Fibroblast of skin of abdomen (primary cell): ENCODE measurements at regions not wholly inside any gene's neighbourhood (a gene's known extent, or its start where the extent isn't known, plus 50 kb on each side); places are given as distances from the start of the nearest gene placed in this dataset.
"Not testable (repeated sequence)": the region's sequence is repeated elsewhere in the genome, so short reads cannot be mapped to it uniquely, and the experiment has no call there.

Source experiments
- DNase-seq: peaks from one replicate; pipeline ENCODE4 v3.0.0-alpha.2; 2013

DNA sequence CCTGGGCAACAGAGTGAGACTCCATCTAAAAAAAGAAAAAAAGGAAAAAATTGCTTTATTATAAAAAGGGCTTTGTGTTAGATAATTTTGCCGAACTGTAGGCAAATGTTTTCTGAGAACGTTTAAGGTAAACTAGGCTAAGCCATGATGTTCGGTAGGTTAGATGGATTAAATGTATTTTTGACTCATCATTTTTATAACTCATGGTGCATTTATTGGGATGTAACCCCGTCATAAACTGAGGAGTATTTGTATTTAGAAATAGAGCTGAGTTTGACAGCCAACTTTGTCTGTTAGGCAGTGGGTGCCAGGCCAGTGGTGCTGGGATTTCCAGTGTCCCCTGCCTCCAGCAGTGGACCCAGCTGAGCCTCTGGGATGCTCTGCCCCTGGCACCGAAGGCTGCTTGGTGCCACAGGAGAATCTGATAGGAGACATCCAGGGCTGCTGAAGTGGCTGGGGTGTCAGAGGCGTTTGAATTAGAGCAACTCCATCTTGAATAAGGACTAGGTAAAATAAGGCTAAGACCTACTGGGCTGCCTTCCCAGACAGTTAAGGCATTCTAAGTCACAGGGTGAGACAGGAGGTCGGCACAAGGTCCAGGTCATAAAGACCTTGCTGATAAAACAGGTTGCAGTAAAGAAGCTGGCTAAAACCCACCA, 114.9 kb upstream of the EEPD1 start:
- DNase-seq: no peak

DNA sequence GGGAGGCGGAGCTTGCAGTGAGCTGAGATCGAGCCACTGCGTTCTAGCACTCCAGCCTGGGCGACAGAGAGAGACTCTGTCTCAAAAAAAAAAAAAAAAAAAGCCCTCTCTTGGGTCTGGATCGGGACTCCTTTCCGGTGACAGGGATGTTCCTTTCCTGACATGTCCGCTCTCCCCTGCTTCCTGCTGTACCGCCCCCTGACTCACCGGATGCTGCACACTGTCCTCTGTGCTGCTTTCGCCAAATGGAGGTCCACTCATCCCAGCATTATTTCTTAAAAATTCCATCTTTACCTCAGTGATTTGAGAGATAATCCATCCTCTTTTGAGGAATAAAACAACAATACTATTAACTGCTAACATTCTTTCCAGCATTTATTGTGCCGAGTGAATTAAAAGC, 113.8 kb upstream of the EEPD1 start:
- DNase-seq: no peak

DNA sequence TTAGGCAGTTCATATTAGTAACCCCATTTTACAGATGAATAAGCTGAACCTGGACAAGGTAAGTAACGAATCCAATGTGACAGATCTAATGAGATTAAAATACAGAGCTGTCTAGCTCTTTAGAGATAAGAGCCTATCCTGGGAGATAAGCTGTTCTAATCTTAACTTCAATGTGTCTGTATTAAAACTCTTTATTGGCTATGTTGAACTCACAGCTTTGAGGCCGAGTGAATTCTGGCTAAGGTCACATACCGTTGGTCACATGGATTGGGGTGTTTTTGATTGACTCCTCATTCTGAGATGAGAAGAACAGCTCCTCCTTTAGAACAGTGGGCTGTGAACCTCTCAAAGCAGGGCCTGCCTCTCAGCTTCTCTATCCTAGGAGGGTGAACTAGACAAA, 113.4 kb upstream of the EEPD1 start:
- no peak for DNase-seq

DNA sequence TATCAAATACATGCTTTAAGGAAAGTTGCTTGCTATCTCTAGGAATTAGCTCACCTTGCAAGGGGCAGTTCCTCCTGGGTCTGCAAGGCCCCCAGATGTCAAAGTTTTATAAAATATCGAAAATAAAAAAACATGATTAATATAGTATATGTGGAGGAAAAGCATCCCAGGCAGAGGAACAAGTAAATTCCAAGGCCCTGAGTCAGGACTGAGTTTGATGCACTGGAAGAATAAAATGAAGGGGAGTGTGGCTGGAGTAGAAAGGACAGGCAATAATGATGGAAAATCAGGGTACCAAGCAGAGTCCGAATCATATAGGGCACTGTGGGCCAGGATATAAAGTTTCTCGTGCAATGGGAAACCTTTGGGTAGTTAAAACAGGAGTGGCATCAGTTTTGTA, 112.4 kb upstream of the EEPD1 start:
- DNase-seq: peak; percentile 68

DNA sequence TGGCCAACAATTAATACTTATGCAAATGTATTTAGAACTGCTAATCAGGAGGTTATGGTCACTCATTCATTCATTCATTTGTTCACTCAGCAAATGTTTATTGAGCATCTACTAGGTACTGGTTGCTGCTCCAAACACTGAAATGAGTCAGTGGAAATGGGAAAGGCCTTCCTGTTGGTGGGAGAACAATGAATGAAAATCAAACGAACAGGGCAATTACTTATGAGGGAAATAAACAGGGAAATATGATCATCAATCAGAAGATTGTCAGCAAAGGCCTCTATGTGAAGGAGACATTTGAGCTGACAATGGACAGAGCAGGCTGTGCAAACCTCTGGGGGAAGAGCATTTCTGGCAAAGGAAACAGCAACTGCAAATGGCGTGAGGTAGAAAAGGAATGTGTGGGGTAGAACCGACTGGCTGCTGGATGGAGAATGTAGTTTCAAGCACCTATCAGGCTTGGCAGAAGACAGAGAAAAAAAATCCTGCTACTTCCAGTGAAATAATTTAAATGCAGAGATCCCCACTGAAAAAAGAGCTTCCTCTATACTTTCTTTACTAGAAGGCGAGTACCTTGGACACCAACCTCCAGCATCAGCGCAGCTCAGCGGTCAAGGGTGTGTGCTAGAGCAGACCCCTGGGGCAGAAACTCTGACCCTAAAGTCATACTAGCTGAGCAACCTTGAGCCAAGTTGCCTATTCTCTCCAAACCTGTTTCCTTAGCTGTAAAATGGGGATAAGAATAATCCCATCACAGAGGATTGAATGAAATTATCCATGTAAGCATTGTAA, 108.8 kb upstream of the EEPD1 start:
- no peak for DNase-seq

DNA sequence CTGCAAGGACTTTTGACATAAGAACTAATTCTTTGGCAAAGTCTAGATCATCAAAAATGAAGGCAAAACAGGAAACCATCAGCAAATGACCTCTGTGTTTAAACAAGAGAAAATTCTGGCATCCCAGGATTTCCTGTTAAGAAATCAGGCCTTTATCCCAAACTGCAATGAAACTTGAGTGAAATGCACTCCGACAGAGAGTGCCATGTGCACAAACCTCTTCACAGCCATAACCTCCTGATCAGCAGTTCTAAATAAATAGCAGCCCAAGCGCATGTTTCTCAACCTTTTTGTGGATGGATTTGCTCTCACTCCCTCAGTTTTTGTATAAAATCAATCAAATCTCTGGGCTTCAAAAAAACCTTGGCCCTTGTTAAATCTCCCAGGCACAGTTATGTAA, 107.7 kb upstream of the EEPD1 start:
- no peak for DNase-seq

DNA sequence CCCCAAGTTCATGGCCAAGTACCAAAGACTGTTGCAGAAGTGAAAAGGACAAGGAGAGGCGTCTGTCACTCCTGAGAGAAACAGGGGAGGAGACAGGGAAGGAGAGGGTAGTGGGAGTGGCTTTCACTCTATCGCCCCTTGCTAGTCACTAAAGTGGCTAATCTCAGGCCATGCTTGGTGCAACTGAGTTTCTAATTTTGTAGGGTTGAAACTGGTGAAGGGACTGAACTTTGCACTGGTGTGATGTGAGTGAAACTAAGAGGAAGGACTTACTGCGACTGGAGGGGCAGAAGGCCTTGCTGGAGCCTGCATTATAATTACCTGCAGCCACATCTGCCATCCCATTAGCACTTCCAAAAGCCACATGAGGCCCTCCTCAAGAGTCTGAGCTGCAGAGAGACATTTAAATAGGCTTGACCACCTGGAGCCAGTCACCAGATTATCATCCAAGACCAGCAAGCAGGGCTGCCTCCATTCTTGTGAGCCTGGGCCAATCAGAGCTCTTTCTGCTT, 107.2 kb upstream of the EEPD1 start:
- DNase-seq: no peak

DNA sequence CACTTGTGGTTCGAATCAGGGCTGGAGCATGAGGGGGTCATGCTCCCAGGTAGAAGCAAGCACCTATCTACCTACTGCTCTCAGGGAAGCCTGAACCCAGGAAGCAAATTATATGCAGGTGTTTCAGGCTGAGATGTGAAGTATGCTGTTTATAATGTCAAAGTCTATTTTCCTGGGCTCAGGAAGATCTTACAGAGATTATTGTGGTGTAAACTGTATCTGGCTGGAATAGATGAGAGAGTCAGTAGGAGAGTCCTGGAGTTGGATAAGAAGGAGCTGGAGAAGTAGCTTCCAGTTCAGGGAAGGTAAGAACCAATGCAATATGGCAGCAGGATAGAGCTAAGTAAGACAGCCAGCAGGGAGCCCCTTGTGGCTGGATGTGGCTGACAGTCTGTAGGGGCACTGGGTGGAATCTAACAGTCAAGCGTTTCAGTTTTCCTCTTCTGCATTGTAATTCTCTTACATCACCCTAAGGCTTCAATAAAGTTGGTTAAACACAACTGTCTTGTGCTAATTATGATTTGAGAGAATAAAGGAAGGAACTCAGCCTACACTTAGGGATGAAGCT, 105.9 kb upstream of the EEPD1 start:
- peak; percentile 40 for DNase-seq

DNA sequence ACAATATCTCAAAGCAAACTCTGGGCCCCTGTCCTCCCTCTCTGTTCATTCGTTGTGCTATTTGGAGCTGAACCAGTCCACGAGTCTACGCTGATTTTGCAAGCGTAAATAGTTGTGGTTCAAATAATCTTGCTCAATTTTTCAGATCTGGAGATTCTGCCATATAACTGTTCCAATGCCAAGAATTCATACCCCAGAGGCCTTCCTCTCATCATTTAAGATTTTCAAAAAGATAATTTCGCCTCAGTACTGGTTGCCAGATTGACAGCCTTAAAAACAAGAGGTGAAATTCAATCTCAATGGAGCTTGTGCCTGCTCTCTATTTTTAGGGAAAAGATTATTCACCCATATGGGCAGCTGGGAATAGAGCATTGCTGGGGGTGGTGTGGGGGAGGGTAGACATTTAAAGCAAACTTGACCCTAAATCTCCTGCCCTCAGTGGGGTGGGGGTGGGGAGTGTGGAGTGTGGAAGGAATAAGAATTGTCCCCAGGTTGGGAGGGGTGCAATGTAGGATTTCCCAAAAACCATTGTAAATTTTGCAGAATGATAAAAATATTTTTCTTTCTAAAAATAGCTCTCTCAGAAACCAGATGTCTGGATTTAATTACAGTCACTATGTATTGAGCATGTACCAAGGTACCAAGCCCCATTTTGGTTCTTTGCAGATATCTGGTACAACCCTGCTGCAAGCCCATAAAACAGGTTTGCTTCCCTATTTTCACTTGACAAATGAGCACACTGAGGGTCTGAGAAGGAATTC, 104.7 kb upstream of the EEPD1 start:
- DNase-seq: peak; percentile 97

DNA sequence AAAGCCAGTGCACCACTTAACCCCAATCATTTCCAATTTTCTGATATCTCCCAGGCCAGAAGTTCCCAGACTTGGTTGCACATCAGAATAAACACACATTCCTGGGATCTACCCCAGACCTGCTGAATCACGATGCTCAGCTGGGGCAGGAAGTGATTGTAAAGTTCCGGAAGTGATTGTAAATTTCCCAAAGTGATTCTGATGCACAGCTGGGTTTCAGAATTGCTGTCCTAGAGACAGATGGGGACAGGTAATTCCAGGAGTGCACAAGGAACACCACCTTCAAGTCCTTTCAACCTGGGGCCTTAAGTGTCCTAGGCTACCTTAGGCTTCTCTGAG, 104.2 kb upstream of the EEPD1 start:
- DNase-seq: peak; percentile 56

DNA sequence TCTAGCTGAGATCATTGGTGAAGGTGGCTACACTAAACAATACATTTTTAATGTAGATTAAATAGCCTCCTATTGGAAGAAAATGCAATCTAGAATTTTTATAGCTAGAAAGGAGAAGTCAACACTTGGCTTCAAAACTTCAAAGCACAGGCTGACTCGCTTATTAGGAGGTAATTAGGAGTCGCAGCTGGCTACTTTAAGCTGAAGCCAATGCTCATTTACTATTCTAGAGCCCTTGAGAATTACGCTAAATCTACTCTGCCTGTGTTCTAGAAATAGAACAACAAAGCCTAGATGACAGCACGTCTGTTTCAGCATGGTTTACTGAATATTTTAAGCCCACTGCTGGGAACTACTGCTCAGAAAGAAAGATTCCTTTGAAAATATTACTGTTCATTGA, 101.6 kb upstream of the EEPD1 start:
- no peak for DNase-seq

DNA sequence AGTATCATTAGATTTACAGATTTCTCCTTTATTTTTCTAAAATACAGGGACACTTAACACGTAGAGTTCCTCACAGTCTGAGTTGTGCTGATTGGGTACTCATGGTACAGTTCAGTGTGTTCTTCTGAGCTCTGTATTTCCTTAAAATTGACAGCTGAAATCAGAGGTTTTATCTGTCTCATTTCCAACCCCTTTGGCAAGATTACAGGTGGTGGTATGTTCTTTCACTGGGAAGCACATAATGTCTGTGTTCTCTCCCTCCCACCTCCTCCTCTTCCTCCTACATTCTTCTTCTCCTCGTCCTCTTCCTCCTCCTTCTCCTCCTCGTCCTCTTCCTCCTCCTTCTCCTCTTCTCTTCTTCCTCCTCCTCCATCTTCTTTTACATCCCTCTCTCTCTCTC, 99.5 kb upstream of the EEPD1 start:
- DNase-seq: no peak

DNA sequence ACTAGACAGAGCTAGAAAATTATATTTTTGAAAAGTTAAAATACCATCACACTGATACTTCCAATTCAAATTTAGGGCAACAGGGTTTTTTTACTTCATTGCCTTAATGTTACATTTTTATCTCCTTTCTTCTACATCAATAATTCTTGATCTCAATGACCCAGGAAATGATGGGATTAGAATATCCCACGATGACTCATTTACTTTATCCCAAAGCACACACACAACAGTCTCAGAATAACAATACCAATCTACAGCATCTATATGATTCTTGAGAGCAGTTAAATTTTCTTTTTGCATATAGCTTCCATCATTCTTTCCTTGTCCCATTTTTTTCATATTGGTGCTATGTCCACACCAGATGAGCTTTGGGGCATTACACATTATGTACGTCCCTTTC, 98.4 kb upstream of the EEPD1 start:
- no peak for DNase-seq

DNA sequence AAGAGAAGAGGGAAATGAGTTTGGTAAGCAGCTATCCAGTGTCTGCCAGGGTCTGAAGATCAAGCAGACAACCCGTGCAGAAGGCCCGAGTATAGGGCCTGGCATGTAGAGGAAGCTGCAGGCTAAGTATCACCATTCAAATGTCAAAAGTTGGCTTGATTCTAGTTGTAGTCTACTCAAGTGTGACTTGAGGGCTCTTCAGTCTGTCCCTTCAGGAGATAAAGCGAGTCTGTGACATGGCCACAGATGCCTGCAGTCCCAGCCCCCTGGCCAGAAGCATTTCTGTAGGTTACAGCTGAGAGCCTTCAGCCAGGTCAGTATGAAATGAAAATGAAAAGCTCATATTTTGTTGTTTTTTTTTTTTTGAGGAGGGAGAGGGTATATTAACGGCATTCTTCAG, 97.8 kb upstream of the EEPD1 start:
- DNase-seq: no peak

DNA sequence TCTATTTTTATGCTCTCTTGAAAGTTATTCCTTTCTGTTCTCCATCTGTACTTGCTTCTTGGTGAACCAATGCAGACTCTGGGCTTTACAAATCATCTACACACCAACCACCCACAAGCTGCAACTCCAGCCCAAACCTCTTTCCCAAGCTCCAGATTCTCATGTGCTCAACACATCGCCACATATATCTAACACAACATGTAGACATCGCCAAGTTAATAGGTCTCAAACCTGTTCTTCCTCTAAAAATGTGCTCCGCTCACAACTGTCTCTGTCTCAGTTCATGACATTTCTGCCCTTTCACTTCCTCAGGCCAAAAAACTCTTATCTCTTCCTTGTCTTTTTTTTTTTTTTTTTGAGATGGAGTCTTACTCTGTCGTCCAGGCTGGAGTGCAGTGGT, 95.7 kb upstream of the EEPD1 start:
- no peak for DNase-seq

DNA sequence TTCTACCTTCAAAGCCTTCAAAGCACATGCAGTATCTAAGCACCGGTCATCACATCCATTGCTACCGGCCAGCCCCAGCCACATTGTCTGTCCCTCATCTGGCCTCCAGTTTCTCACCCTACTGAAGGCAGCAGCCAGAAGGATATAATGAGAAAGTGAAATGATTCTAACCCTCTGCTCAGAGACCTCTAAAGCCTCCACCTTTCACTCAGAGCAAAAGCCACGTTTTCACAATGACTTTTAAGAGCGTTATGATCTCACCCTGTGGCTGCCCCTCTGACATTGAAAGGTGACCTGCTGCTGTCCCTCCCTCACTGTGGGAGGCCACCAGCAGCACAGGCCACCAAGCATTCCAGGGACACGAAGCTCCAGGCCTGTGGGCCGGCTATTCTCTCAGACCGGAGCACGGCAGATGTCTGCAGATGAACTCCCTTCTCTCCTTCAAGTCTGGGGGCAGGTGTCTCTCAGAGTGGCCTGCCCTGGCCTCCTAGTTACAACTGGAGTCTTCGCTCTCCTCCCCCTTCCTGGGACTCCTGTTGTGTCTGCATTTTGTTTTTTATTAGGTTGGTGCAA, 94.9 kb upstream of the EEPD1 start:
- no peak for DNase-seq

DNA sequence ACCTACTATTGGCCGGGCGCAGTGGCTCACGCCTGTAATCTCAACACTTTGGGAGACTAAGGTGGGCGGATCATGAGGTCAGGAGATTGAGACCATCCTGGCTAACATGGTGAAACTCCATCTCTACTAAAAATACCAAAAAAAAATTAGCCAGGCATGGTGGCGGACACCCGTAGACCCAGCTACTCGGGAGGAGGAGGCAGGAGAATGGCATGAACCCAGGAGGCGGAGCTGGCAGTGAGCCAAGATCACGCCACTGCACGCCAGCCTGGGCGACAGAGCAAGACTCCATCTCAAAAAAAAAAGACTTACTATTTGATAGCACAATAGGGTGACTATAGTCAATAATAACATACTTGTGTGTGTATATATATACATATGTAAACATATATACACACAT, 92.7 kb upstream of the EEPD1 start:
- DNase-seq: not testable (repeated sequence)

DNA sequence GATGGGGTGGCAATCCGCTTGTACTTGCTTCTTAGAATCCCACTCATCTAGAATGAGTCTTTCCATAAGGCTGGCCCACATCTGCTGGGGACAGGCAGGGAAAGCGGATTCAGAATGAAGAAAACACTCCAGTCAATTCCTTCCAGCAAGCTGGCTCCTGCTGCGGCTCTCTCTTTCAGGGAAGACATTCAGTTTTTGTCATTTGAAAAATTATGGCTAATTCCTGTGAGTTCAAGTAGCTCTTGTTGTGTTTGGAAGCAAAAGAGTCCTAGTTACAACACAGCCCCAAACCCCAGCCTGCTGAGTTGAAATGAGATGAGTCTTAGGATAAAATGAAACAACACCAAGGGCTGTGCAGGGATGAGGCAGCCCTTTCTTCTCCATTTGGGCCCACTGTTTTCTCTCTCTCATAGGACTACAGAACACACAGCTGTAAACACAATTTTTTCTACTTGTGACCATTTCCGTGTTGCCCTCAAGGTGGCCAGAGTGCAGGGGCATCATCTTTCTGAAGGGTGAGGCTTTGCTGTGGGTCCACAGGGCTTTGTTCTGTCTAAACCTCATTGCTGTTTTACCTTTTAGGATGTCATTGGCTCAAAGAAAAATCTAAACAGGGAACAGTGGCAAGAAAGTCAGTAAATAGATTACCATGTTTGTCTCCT, 90.8 kb upstream of the EEPD1 start:
- peak; percentile 20 for DNase-seq

DNA sequence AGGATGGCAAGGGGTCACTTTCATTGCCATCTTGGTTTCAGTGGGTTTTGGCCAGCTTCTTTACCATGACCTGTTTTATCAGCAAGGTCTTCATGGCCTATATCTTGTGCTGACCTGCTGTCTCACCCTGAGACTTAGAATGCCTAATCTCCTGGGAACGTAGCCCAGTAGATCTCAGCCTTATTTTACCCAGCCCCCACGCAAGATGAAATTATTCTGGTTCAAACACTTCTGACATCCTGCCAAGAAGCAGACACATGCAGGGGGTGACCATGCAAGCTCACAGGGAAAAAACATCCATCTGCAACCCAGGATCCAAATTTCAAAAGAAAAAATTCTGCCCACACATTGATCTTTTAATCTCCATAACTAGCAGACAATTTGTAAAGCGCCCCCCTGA, 88.4 kb upstream of the EEPD1 start:
- no peak for DNase-seq

DNA sequence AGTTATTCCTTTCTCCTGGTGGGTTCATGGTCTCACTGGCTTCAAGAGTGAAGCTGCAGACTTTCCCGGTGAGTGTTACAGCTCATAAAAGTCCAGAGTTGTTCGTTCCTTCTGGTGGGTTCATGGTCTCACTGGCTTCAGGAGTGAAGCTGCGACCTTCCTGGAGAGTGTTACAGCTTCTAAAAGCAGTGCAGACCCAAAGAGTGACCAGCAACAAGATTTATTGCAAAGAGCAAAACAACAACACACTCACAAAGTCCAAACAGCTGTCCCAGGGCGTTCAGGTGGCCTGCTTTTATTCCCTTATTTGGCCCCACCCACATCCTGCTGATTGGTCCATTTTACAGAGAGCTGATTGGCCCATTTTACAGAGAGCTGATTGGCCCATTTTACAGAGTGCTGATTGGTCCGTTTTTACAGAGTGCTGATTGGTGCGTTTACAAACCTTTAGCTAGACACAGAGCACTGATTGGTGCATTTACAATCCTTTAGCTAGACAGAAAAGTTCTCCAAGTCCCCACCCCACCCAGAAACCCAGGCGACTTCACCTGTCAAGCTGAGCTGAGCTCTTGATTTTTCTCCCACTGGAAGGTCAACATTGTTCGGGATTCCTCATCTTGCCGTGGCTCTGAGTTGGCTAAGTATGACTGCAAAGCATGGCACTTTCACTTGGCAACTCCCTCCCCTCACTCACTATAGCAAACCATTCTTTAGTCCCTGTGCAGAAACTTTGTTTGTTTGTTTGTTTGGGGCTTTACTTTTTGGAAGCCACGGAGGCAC, 87.3 kb upstream of the EEPD1 start:
- DNase-seq: not testable (repeated sequence)

DNA sequence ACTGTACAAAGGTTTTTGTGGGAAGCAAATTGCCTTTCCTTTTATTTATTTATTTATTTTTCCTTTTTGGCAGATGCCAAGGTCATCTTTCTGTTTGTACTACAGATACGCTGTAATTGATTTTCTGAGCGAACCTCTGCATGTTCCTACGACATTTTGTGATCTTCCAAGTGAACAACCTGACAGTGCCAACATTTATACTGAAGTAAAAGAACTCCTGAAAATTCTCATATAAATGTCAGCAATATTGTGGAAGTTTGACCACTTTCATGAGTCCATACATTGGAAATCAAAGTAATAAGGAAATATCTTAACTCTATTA, 86.8 kb upstream of the EEPD1 start:
- DNase-seq: no peak

DNA sequence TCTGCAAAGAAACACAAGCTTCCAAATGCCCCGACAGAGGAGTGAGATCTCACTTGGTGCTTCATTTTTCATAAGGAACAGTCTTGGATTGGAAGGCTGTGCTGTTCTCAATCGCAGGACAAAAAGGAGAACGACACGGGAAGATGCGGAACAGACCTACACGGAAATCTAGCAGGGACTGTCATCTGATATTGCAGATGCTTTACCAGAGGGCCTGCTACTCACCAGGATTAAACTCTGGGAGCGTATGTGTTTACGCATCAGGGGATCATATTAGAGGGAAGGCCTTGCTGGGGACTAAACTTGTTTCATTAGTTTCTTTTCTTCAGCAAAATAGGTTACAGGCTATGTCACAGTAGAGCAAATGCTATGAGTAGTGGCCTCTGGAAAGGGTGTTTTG, 82.8 kb upstream of the EEPD1 start:
- no peak for DNase-seq
